Fibroblast of pulmonary artery (primary cell): ENCODE measurements at regions not wholly inside any gene's neighbourhood (a gene's known extent, or its start where the extent isn't known, plus 50 kb on each side); places are given as distances from the start of the nearest gene placed in this dataset.

Experiments
- DNase-seq: peaks from one replicate; pipeline ENCODE4 v3.0.0-alpha.2; 2010; ENCODE audit warnings: low read depth
- H3K4me3 ChIP-seq: replicated peaks from 2 replicates; pipeline ENCODE4 v1.5.1; 2011; ENCODE audit warnings: low read depth, mild to moderate bottlenecking, control low read depth, low read length, moderate library complexity
- TF ChIP-seq, protein P1 (sequence below): IDR thresholded peaks from 2 replicates; pipeline ENCODE4 v1.5.1; 2011; ENCODE audit warnings: mild to moderate bottlenecking, control low read depth, low read length, inconsistent platforms; ENCODE audit errors: missing control alignments

DNA sequence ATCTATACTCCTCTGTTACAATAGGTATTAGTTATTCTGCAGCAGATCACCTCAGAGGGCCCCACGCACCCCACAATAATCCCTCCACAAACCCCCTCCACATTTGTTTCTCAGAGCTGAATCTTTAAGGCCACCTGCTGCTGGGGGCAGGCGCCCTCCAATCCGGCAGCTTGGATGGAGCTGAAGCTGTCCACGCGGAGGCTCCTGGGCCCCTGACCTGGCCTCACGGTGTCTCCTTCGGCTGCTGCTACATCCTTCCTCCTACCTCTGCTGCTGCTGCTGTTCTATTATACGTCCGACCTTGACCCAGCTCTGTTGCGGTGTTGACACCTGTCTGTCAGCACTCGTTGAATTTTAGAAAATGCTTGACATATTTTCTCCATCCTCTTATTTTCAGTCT is 430.2 kb upstream of the ZFP42 start:
- H3K4me3 ChIP-seq = no peak overlapping the region
- TF ChIP-seq, protein P1, sequence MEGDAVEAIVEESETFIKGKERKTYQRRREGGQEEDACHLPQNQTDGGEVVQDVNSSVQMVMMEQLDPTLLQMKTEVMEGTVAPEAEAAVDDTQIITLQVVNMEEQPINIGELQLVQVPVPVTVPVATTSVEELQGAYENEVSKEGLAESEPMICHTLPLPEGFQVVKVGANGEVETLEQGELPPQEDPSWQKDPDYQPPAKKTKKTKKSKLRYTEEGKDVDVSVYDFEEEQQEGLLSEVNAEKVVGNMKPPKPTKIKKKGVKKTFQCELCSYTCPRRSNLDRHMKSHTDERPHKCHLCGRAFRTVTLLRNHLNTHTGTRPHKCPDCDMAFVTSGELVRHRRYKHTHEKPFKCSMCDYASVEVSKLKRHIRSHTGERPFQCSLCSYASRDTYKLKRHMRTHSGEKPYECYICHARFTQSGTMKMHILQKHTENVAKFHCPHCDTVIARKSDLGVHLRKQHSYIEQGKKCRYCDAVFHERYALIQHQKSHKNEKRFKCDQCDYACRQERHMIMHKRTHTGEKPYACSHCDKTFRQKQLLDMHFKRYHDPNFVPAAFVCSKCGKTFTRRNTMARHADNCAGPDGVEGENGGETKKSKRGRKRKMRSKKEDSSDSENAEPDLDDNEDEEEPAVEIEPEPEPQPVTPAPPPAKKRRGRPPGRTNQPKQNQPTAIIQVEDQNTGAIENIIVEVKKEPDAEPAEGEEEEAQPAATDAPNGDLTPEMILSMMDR = no peak
- no peak for DNase-seq

DNA sequence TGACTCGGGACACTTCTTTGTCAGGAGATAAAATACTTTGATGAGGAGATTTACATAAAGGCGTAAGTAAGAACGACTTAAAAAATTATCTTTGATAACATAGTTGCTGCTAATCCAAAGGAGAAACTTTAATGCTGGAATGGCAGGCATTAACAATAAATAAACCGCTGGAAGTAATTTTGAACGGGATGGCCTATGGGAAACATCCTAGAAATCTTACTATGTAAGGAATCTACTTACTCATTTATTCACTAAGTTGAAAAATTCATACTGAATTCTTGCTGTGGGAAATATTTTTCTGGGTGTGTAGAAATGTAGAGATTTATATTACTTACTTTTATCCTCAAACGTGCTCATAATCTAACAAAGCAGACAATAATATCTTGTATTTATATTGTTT is 425.7 kb upstream of the ZFP42 start:
- TF ChIP-seq, protein P1 = no peak
- H3K4me3 ChIP-seq = no peak overlapping the region
- DNase-seq = no peak

DNA sequence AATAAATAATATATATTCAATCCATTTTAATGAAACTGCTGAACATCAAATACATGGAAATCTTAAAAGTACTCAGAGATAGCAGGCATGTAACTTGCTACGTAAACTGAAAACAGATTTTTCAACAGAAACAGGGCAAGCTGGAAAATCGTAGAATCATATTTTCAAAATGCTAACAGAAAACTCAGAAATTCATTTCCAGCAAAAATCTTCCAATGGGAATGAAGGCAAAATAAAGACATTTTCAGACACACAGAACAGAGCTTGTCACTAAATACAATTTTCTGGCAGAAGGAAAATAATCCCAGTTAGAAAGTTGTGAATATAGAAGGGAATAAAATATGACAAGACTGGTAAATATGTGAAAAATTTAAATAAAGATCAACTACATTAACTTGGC is 419.9 kb upstream of the ZFP42 start:
- no peak overlapping the region for H3K4me3 ChIP-seq
- no peak for DNase-seq
- TF ChIP-seq, protein P1 = no peak

DNA sequence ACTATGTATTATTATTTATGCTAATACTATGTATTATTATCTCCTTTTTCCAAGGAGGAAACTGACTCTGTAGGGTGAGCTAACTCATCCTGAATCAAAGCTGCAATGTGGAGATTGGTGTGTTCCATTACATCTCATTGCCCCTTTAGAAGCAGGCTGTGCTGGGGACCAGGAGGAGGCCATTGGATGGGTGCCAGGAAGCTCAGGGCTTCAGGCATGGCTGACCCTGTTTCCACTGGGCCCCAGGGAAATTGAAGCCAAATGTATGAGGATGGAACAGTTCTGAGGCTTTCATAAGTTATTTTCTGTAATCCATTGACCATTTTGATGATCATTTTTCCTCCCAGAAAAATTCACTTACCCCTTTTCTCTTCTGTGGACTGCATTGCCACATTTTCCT is 418.8 kb upstream of the ZFP42 start:
- DNase-seq = no peak
- H3K4me3 ChIP-seq = no peak overlapping the region
- TF ChIP-seq, protein P1 = no peak

DNA sequence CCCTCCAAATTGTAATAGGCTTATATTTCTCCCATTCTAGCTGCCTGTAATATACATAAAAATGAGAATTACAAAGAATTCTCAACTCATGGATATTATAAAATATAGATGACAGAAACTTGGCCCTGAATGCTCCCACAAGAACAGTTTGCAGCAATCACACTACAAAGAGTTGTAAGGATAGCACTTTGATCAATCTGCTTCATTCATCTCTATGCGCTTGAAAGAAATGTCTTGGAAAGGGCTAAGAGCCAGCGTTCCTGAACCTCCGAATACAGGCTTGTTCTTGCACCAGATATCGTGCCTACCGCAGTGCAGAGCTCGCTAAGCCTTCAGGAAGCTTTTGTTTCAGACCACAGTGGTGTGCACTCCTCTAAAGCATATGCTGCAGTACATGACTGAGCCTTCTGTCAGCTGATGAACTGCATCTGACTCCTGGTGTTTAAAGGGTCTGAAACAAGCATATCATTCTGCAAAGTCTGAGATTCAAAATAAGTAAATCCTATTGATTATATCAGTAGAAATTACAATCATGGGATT is 417.6 kb upstream of the ZFP42 start:
- DNase-seq = peak; percentile 1
- no peak overlapping the region for H3K4me3 ChIP-seq
- TF ChIP-seq, protein P1 = no peak

DNA sequence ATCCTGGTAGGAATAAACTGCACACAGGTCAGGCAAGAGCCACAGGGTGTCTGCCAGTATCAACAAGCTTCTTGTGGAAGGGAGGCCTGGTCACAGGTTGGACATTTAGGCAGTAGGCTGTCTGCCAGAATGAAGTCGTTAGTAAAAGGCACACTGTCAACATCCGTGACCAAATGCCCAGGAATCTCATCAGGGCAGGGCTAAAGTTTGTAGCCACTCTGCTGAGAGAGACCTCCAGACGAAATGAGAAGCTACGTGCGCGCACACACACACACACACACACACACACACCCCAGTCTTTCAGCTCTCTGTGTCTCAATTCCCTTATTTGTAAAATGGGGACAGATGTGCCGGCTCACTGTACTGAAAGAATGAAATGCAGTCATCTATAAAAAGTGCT is 408.7 kb upstream of the ZFP42 start:
- no peak overlapping the region for H3K4me3 ChIP-seq
- DNase-seq = no peak
- TF ChIP-seq, protein P1 = no peak

DNA sequence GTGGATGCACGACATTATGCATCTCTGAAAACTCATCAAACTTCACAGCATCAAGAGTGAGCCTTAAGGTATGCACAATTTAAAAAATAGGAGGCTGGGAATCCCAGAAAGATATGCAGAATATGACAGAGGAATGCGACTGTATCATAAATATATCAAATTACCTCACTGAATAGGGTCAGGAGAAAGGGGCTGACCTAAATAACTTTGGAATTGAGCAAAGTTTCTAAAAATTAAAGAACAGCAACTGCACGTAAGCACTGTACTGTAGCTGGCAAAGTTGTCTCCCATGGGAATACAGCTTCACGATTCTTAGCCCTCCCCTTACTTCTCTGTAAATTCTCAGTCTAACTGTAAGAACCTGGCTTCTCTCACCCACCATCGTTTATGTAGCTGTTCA is 397.4 kb upstream of the ZFP42 start:
- DNase-seq = peak; percentile 38
- H3K4me3 ChIP-seq = no peak overlapping the region
- TF ChIP-seq, protein P1 = no peak
